ENCODE measurements at regions not wholly inside any gene's neighbourhood (a gene's known extent, or its start where the extent isn't known, plus 50 kb on each side); places are given as distances from the start of the nearest gene placed in this dataset.

GRCh38 chr1:56297904-56298303, 281.5 kb downstream of the PLPP3 start (continued):
- TF ChIP-seq, protein P1, sequence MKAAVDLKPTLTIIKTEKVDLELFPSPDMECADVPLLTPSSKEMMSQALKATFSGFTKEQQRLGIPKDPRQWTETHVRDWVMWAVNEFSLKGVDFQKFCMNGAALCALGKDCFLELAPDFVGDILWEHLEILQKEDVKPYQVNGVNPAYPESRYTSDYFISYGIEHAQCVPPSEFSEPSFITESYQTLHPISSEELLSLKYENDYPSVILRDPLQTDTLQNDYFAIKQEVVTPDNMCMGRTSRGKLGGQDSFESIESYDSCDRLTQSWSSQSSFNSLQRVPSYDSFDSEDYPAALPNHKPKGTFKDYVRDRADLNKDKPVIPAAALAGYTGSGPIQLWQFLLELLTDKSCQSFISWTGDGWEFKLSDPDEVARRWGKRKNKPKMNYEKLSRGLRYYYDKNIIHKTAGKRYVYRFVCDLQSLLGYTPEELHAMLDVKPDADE (CRISPR knock-in tag; IDR thresholded peaks at IDR 0.05) = no peak
- no peak for TF ChIP-seq ZNF382 (CRISPR knock-in tag; IDR thresholded peaks at IDR 0.05; ENCODE audit: borderline replicate concordance)
- TF ChIP-seq MAZ (IDR thresholded peaks at IDR 0.05; ENCODE audit: borderline replicate concordance, low read depth, low read length) = no peak
- TF ChIP-seq MAZ (CRISPR knock-in tag; IDR thresholded peaks at IDR 0.05; ENCODE audit: low read depth) = no peak
- TF ChIP-seq FOXA3 (CRISPR knock-in tag; IDR thresholded peaks at IDR 0.05) = peak; percentile 77
- TF ChIP-seq CREB1 (IDR thresholded peaks at IDR 0.05) = no peak
- peak; percentile 32; the same call in 1 of the 2 replicates for TF ChIP-seq CREB1 (CRISPR knock-in tag; IDR thresholded peaks at IDR 0.05)
- TF ChIP-seq HDAC1 (CRISPR knock-in tag; IDR thresholded peaks at IDR 0.05) = peak; percentile 28; the same call in 1 of the 2 replicates
- TF ChIP-seq SYNCRIP (IDR thresholded peaks at IDR 0.05; ENCODE audit: insufficient read depth, low read depth, low read length) = no peak
- TF ChIP-seq REST (IDR thresholded peaks at IDR 0.05; ENCODE audit: borderline replicate concordance in 1 of 2, low read depth in 1 of 2, low read length in 2 of 2) = no peak
- no peak for TF ChIP-seq U2AF2 (IDR thresholded peaks at IDR 0.05; ENCODE audit: low read depth, low read length)
- TF ChIP-seq ZNF597 (CRISPR knock-in tag; IDR thresholded peaks at IDR 0.05) = no peak
- TF ChIP-seq ADNP (CRISPR knock-in tag; IDR thresholded peaks at IDR 0.05) = no peak
- TF ChIP-seq NONO (IDR thresholded peaks at IDR 0.05) = no peak
- TF ChIP-seq NONO (CRISPR knock-in tag; conservative IDR thresholded peaks at IDR 0.05) = no peak
- TF ChIP-seq ZNF383 (CRISPR knock-in tag; IDR thresholded peaks at IDR 0.05; ENCODE audit: borderline replicate concordance) = no peak
- TF ChIP-seq ZNF574 (CRISPR knock-in tag; IDR thresholded peaks at IDR 0.05) = no peak
- TF ChIP-seq ZNF83 (CRISPR knock-in tag; IDR thresholded peaks at IDR 0.05; ENCODE audit: borderline replicate concordance) = no peak
- no peak for TF ChIP-seq ZNF841 (CRISPR knock-in tag; IDR thresholded peaks at IDR 0.05; ENCODE audit: borderline replicate concordance)
- no peak for TF ChIP-seq ELF3 (CRISPR knock-in tag; IDR thresholded peaks at IDR 0.05)
- TF ChIP-seq, protein P2, sequence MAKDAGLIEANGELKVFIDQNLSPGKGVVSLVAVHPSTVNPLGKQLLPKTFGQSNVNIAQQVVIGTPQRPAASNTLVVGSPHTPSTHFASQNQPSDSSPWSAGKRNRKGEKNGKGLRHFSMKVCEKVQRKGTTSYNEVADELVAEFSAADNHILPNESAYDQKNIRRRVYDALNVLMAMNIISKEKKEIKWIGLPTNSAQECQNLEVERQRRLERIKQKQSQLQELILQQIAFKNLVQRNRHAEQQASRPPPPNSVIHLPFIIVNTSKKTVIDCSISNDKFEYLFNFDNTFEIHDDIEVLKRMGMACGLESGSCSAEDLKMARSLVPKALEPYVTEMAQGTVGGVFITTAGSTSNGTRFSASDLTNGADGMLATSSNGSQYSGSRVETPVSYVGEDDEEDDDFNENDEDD (CRISPR knock-in tag; IDR thresholded peaks at IDR 0.05; ENCODE audit: borderline replicate concordance) = no peak
- TF ChIP-seq TBP (CRISPR knock-in tag; IDR thresholded peaks at IDR 0.05) = no peak
- TF ChIP-seq ZNF530 (CRISPR knock-in tag; IDR thresholded peaks at IDR 0.05; ENCODE audit: low read depth) = no peak
